DLD1 (cell line): ENCODE measurements at regions not wholly inside any gene's neighbourhood (a gene's known extent, or its start where the extent isn't known, plus 50 kb on each side); places are given as distances from the start of the nearest gene placed in this dataset.

Experiments
- in situ Hi-C: cut with HindIII; loops from 2 replicates; pipeline ENCODE4 v1.10.0; 2017; ENCODE audit warnings: low sequenced_read_pairs

DNA sequence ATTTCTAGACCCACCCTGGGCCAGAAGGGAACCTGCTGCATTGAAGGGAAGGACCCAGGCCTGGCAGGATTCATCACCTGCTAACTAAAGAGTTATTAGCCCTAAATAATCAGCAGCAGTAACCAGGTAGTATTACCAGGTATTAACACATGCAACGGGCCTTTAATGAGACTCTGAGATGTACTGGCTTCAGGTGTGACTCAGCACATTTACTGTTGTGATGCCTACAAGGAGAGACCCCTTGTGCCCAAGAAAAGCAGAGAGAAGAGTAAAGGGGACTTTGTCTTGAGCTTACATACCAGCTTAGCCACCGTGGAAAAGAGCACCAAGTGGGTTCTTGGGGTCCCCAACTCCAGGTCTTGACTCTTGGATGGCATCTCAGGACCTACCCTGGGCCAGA lies 243.1 kb upstream of the SLC39A10 start:
- in situ Hi-C loops = no loop called here

DNA sequence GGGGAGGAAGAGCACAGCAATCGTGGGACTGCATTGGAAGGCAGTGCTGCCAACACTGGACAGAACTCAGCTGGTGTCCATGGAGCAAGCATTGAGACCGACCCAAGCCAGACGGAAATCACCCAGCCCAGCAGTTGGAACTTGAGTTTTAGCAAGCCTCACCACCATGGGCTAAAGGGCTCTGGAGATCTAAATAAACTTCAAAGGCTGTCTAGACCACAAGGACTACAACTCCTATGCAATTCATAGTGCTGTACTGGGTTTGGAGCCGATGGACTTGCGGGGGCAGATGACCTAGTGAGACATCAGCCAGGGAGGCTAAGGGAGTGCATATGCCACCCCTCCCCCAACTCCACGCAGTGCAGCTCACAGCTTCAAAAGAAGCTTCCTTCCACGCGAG lies 243.6 kb upstream of the SLC39A10 start:
- in situ Hi-C loops = no loop called here

DNA sequence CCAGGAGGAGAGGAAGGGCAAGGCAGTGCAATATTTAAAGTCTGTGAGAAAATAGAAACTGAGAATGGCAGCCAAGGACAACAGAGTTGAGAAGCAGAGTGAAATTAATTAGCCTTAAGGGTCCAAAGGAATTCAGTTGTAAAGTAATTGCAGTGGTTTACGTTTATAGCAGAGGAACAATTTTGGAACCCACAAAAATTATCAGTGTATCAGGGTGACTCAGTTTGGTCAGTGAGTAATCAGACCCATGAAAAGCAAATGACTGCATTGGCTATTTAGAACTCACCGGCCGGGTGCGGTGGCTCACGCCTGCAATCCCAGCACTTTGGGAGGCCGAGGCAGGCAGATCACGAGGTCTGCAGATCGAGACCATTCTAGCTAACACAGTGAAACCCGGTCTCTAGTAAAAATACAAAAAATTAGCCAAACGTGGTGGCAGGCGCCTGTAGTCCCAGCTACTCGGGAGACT lies 245.8 kb upstream of the SLC39A10 start:
- in situ Hi-C loops = no loop called here

DNA sequence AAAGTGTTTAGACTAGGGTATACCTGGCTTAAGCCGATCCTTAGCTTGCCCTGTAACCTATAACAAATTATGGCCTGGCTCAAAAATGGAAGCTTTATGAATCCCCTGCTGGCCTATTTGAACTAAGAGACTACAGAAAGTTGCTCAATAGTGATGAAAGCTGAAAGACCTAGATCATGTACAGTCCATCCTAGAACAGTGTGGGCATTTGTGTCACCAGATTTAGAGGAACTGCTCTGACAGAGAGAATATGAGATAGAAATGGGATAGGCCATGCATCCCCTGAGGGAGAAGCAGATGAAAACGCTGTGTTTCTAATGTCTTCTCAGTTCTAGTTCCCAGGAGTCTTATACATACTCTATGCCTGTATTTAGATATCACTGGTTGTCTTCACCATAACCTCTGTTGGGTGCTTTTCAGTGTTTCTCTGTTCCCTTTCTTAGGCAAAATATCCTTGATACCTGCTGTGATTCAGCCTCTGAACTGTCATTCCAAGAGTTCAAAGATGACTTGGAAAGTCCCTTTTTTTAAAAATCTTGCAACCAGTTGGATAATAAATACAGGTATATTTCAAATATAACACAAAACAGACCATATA lies 246.9 kb upstream of the SLC39A10 start:
- in situ Hi-C loops = no loop called here

DNA sequence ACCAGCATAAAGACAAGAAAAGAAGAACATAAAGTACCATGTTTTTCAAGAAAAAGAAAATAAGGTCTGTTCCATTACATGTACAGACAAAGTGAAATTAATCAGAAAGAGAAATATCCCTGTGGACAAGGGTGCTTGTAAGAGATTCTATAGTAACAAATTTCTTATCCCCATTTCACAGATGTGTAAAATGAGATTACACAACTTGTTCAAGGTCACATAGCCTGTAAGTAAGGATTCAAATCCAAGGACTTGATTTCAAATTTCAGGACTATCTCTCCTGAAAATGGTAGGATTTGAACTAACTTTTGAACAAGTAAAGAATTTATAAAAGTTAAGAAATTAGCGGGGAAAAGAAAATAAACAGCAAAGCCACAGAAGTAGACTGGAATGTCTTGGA lies 248.2 kb upstream of the SLC39A10 start:
- in situ Hi-C loops = no loop called here

DNA sequence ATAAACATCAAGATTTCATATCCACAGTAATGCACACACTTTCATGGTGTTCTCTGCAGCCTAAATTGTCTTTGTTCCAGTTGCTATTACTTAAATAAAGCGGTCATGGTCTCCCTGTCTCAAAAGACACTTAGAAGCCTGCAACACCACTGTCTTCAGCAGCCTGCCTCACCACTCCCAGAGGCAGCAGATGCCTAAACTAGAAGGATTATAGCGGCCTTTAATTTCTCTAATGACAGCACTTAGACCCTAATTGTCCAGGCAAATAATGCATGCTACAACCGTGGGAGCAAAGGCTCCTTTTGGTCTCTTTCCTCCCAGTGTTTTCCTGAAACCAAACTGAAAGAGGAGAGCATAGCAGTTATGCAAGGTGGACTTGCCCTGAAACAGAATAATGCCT lies 248.8 kb upstream of the SLC39A10 start:
- in situ Hi-C loops = no loop called here

DNA sequence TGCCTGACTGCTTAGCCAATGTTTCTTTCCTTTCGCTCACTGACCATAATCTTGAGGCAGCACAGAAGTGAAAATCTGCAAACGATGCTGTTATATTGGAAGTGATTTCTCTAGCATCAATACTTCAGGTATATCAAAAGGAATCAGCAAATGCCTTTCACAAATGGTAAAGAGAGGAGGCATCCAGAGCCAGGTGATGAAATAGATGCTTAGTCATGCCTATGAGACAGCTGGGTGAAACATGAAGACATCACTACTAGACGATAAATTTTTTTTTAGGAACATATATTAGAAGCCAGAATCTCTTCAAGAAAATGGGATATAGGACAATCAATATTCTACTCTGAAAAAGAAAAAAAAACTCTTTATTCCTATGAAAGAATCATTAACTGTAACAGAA lies 249.2 kb upstream of the SLC39A10 start:
- in situ Hi-C loops = no loop called here

DNA sequence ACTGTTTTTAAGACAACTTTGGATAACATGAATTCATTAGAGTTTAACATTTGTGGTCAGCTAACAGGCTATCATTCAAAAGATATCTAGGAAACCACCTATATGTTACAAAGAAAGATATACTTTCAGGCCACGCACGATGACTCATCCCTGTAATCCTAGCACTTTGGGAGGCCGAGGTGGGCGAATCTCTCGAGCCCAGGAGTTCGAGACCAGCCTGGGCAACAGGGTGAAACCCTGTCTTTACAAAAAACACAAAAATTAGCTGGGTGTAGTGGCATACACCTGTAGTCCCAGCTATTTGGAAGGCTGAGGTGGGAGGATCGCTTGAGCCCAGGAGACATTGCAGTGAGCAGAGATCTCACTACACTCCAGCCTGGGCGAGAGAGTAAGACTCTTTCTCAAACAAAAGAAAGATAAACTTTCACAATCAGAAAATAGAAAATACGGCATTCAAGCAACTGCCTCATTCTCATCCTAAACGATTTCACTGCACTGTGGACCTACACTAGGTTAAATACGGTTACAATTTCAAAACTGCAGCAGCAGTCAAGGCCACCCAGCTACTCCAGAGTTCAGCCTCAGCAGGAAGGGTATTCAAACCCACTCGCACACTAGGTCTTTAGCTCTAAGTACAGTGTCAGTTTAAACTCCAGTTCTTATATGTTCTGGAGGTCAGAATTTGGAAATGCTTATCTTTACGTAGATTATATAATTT lies 250.0 kb upstream of the SLC39A10 start:
- in situ Hi-C loops = no loop called here

DNA sequence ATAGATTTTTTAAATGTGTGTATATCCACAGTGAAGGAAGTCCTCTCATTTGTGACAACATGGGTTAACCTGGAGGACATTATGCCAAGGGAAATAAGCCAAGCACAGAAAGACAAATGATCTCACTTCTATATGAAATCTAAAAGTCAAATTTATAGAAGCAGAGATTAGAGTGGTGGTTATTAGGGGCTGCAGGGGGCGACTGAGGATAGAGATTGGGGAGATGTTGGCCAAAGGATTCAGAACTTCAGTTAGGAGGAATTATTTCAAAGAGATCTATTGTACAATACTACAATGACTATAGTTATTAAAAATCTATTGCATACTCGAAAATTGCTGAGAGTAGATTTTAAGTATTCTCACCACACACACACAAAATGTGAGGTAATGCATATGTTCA lies 252.4 kb upstream of the SLC39A10 start:
- in situ Hi-C loops = no loop called here

DNA sequence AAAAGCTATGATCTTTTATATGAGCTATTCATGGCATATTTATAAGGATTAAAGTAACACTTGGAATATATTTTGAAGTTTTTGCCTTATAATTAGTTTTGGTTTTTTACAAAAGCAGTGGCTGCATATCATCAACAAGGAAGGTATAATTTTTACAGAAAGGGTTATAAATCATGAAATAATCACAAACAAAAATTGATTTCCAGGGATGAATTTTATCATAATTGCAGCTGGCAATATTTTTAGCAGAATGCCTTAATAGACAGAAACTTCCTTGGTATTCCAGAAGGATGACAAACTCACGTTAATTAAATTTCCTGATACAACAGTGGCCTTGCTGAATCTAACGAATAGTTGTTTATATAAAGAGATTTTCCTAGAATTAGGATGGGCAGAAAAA lies 260.5 kb upstream of the SLC39A10 start:
- in situ Hi-C loops = no loop called here

DNA sequence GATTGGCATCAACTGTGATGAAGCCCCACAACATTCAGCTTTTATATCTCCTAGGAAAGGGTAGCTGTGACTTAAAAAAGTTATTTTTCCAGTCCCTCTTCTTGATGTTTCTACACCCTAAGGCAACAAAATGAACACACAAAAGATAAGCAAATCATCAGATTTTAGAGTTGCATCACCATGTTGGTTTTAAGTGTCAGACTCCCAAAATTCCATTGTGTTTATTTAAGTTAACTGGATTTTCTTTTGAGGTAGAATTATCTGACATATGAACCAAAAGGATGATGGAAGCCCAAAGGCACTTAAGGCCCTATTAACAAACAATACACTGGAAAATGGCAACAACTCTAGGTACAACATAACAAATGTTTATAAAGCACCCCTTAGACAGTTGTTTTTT lies 261.7 kb upstream of the SLC39A10 start:
- in situ Hi-C loops = no loop called here

DNA sequence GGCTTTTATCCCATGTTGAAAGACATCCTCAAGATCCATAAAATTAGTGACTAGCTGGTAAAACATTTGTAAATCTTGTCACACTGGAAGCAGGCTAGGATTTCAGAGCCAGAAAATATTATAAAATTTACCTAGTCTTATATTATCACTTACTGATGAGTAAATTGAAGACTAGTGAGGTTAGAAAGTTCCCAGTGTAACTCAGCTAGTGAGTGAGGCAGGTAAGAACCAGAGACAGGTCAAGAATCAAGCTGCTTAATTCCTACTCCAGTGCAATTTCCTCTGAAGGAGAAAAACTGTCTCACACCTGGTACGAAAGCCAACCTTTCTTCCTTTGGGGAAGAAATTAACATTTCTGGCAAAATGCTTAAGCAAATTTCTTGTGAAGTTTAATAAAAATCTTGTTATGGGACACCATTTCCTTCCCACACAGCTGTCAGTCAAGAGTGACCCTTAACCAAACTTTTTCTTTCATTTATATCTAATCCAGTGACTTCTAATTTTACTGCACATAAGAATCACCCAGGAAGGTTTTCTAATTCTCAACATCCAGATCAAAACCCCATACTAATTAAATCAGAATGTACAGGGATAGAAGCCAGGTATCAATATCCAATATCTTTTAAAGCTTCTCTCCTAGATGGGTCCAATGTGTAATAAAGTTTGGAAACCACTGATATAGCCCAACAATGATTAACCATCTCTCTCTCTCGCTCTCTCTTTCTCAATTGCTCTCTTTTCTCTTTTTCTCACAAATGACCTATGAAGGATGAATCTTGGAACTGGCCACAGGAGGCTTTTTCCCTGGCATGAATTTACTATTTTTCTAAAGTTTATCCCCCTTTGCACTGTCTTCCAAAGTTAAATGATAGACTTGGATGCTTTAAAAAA lies 264.3 kb upstream of the SLC39A10 start:
- in situ Hi-C loops = no loop called here

DNA sequence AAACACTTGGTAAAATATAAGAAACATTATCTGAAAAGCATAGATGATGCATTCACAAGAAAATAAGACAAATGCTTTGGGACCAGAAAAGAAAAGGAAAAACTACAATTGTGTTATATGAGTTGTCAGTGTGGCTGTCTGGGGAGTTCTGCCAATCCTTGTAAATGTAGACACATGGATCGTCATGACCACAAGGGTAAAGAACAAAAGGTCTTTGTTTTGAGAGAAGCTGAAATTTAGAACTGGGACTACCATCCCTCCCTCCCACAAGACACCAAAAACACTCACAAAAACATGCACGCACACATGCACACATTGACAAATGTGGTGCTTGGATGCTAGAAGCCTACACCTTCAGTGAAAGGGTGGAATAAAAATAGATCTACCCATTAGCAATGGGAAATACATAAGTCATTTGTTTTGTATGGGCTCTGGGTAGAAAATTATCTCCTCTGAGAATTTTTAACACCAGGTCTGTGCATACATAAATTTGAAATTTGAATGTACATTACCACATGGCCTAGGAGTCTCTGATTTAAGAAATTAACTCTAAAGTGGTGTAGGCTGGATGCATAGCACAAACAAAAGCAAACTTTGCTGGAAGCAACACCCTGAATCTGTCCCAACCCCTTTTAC lies 266.2 kb upstream of the SLC39A10 start:
- in situ Hi-C loops = no loop called here

DNA sequence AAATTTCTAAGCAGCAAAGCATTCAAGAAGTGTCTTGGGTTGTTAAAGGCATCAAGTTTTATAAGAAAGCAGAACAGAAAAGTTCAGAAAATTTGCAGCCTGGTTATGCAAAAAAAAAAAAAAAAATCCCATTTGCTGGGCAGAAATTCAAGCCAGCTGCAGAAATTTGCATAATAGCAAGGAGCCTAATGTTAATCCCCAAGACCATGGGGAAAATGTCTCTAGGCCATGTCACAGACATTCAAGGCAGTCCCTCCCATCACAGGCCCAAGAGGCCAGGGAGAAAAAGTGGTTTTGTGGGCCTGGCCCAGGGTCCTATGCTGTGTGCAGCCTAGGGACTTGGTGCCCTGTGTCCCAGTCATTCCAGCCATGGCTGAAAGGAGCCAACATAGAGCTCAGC lies 269.0 kb upstream of the SLC39A10 start:
- in situ Hi-C loops = no loop called here

DNA sequence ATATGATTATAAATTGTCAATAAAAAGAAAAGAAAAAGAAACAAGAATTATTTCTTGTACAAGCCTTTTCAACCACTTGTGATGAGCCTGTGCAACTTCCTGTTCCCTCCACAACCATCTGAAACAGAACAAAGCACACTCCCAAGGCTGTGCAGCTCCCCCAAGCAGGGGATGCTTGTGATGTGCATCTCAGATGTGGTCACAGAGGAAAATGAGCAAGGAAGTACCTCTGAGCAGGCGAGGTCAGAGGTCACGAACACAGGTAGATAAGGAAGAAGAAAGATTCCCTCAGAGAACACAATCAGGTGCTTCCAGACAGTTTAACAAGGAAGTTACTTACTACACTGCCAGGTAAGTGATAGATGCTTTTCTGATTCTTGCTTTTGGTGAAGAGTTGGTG lies 274.8 kb upstream of the SLC39A10 start:
- in situ Hi-C loops = no loop called here

DNA sequence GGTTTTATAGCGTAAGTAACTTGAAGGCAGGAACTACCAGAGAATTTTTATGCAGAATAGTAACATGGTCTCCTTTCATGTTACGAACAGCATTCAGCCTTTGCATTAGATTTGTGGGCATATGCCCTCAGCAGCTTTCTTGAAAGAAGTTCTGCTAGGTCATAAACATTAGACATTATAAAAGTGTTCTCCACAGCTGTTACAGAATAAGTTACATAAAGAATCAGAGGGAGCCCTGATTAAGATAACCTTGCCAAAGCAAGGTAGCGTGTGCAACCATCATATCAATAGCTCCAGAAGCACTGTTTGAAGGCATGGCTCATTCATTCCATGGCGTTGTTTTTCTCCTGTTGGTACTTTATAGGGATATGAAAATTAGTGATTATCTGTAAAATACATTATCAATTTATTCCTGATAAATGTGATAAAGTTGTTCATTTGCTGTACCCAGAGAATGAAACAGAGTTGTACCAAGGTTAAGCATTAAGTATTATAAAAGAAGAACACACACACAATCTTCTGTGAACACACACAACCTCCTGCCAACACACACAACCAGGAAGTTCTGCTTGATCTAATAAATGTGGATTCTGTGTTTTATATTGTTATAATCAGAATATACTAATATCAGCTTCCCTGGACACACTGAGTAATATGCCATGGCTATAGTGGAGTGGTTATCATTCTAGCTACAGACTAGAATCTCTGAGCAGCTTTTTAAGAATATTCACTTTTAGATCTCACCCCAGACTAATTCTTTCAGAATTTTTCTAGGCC lies 286.7 kb upstream of the SLC39A10 start:
- in situ Hi-C loops = no loop called here

DNA sequence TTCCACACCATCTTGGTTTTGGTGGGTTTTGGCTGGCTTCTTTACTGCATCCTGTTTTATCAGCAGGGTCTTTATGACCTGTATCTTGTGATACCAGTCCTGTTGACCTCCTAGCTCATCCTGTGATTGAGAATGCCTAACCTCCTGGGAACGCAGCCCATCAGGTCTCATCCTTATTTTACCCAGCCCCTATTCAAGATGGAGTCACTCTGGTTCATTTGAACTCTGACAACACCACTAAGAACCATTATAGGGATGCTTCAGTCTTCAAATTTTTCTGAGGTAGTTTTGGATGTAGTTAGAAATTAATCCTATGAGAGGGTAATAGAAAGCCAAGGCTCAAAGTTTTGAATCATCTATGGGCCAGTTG lies 287.8 kb upstream of the SLC39A10 start:
- in situ Hi-C loops = no loop called here

DNA sequence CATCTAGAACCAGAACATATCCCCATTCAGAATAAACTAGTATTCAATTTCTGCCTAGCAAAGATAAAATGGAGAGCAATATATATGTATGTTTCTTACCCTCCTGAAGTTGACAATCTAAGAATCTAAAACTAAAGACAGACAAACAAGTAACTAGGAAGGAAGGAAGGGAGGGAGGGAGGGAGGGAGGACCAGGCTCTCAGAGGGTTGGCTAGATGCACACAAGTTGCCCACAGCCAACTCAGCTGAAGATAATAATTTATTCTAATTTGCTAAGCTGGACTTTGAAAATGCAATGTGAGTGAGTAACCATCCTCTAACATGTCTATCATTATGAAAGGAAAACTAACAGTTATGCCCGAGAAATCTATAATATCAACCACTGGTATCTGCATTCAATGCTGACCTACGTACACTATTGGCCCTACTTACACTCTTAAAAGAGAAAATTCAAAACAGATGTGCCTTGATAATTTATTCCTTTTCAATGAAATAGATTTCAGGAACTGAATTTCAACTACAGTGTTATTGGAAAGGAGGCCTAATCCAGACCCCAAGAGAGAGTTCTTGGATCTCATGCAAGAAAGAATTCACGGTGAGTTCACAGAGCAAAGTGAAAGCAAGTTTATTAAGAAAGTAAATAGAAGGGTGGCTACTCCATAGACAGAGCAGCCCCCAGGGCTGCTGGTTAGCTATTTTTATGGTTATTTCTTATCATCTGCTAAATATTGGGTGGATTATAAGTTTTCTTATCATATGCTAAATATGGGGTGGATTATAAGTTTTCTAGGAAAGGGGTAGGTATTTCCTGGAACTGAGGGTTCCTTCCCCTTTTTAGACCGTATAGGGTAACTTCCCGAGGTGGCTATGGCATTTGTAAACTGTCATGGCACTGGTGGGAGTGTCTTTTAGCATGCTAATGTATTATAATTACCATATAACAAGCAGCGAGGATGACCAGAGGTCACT lies 288.5 kb upstream of the SLC39A10 start:
- in situ Hi-C loops = no loop called here

DNA sequence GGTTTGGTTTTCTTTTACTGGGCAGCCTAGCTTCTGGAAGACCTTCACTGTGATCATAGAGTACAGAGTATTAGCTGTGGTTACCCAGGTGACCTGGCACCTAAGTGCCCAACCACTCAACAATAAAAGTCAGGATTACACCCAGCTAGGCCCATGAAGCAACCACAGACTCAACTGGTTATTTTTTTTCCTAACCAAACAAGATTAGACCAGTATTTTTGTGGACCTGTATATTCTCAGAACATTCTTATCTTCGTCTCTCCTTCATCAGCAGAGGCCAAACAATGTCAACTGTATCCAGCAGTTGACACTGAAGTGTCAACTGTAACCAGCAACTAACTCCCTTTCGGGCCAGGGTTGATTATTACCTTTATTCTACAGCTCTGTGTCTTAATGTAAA lies 289.2 kb upstream of the SLC39A10 start:
- in situ Hi-C loops = no loop called here
